ENCODE measurements at regions not wholly inside any gene's neighbourhood (a gene's known extent, or its start where the extent isn't known, plus 50 kb on each side); places are given as distances from the start of the nearest gene placed in this dataset.

DNA sequence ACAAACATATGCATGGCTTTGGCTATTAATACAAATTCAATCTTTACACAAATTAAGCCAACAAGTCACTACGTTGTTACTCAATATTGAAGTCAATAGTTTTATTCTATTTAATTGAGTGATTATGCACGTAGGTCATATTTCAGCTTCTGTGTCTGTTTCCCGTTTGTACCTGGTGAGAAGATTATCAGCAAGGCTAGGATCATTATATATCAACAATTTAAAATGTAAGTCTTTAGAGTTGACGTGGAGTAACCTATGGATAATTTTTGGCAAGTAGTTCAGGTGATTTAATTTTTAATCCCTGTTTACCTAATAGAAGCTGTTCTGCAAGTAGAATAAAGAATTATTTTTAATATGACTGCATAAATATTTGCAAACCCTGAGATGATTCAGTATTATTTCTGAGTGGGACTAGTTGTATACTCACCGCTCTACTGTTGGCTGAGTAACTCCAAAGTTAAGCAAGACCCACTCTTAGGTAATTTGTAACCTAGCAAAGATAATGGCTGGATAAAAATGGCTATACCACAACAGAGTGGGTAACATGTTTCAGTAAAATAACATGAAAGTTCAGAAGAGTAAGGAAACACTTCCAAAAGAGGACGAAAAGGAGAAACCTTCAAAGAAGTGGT is 161.0 kb downstream of the HGF start:
- in situ Hi-C loops (cut with HindIII; ENCODE audit: extremely low pct_ligation_motif_present, low pct_unique_long_range_greater_than_20kb) (no loop called here), intact Hi-C loops (cut with micrococcal nuclease; ENCODE audit: unreplicated experiment) (no loop called here)
- no TSS peak for BruUV-seq (replicated peaks)
- Histone ChIP-seq H3K79me2 (ENCODE audit: insufficient read depth, low read length) (no peaks in the 10 kb centered on the region), H3K9me3 (ENCODE audit: low read length) (no peaks in the 10 kb centered on the region), H3K27me3 (ENCODE audit: control insufficient read depth in 1 of 2, insufficient read depth in 2 of 2, low read length in 2 of 2) (no peaks in the 10 kb centered on the region), H2AFZ (ENCODE audit: low read length) (no peak overlapping the region), H3K4me2 (ENCODE audit: low read depth, low read length) (no peak overlapping the region), H3K4me3 (replicated peaks in 1 of 3; ENCODE audit: insufficient read depth in 1 of 3, low read depth in 2 of 3, low read length in 3 of 3) (no peak overlapping the region), H4K20me1 (ENCODE audit: insufficient read depth, low read length) (no peaks in the 10 kb centered on the region), H3K27ac (ENCODE audit: extremely low read length, insufficient read depth, low read length) (no peak overlapping the region), H3K9ac (ENCODE audit: insufficient read depth, low read depth, low read length) (no peak overlapping the region), H3K36me3 (replicated peaks in 1 of 2; ENCODE audit: control insufficient read depth in 1 of 2, insufficient read depth in 2 of 2, low read length in 2 of 2) (no peaks in the 10 kb centered on the region), H3K4me1 (ENCODE audit: insufficient read depth, low read length) (no peaks in the 10 kb centered on the region)
- POLR2A ChIA-PET, result no interaction called here
- DNase-seq (ENCODE audit: low spot score) (no peak), FAIRE-seq (no peak), ATAC-seq (no peak)
- CTCF ChIA-PET (ENCODE audit: low intra/inter-chr PET ratio, low total read pairs), result no interaction called here
- WGBS (ENCODE audit: low lambda C conversion rate), result 6% methylated on average over 6 of the region's 6 CpGs
- no peak for TF ChIP-seq ZNF768 (CRISPR knock-in tag; IDR thresholded peaks at IDR 0.05)
- no peak for TF ChIP-seq ZNF670 (CRISPR knock-in tag; IDR thresholded peaks at IDR 0.05; ENCODE audit: borderline replicate concordance)
- no peak for TF ChIP-seq FOSL1 (CRISPR knock-in tag; IDR thresholded peaks at IDR 0.05; ENCODE audit: borderline replicate concordance)
- TF ChIP-seq, protein P1, sequence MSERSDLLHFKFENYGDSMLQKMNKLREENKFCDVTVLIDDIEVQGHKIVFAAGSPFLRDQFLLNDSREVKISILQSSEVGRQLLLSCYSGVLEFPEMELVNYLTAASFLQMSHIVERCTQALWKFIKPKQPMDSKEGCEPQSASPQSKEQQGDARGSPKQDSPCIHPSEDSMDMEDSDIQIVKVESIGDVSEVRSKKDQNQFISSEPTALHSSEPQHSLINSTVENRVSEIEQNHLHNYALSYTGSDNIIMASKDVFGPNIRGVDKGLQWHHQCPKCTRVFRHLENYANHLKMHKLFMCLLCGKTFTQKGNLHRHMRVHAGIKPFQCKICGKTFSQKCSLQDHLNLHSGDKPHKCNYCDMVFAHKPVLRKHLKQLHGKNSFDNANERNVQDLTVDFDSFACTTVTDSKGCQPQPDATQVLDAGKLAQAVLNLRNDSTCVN (CRISPR knock-in tag; IDR thresholded peaks at IDR 0.05; ENCODE audit: borderline replicate concordance), result no peak
- TF ChIP-seq, protein P2, sequence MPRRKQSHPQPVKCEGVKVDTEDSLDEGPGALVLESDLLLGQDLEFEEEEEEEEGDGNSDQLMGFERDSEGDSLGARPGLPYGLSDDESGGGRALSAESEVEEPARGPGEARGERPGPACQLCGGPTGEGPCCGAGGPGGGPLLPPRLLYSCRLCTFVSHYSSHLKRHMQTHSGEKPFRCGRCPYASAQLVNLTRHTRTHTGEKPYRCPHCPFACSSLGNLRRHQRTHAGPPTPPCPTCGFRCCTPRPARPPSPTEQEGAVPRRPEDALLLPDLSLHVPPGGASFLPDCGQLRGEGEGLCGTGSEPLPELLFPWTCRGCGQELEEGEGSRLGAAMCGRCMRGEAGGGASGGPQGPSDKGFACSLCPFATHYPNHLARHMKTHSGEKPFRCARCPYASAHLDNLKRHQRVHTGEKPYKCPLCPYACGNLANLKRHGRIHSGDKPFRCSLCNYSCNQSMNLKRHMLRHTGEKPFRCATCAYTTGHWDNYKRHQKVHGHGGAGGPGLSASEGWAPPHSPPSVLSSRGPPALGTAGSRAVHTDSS (CRISPR knock-in tag; conservative IDR thresholded peaks at IDR 0.05), result no peak
- TF ChIP-seq YY1 (IDR thresholded peaks at IDR 0.05; ENCODE audit: insufficient read depth, insufficient replicate concordance, low read depth, low read length), result no peak
- TF ChIP-seq FOXJ3 (CRISPR knock-in tag; IDR thresholded peaks at IDR 0.05; ENCODE audit: borderline replicate concordance), result no peak
- TF ChIP-seq FIP1L1 (IDR thresholded peaks at IDR 0.05; ENCODE audit: borderline replicate concordance, insufficient read depth, low read depth, low read length), result no peak
- TF ChIP-seq TOE1 (CRISPR knock-in tag; IDR thresholded peaks at IDR 0.05), result no peak
- TF ChIP-seq ZNF10 (CRISPR knock-in tag; IDR thresholded peaks at IDR 0.05; ENCODE audit: borderline replicate concordance, low read depth), result no peak
- TF ChIP-seq ZNF350 (CRISPR knock-in tag; IDR thresholded peaks at IDR 0.05; ENCODE audit: borderline replicate concordance, low read depth), result no peak
- TF ChIP-seq AGO2 (optimal IDR thresholded peaks at IDR 0.05; ENCODE audit: low read depth, low read length), result no peak
- TF ChIP-seq SRSF9 (IDR thresholded peaks at IDR 0.05; ENCODE audit: borderline replicate concordance, insufficient read depth, low read depth, low read length, poor library complexity, severe bottlenecking), result no peak
- no peak for TF ChIP-seq ZNF550 (CRISPR knock-in tag; IDR thresholded peaks at IDR 0.05; ENCODE audit: borderline replicate concordance)
- TF ChIP-seq SPEN (CRISPR knock-in tag; IDR thresholded peaks at IDR 0.05; ENCODE audit: low read depth), result no peak

Data from HepG2 (cell line).